Neuronal stem cell (in vitro differentiated cells): ENCODE measurements at regions not wholly inside any gene's neighbourhood (a gene's known extent, or its start where the extent isn't known, plus 50 kb on each side); places are given as distances from the start of the nearest gene placed in this dataset.

Experiments
- DNase-seq: peaks from one replicate; pipeline ENCODE4 v3.0.0-alpha.2; 2013; ENCODE audit warnings: low spot score
- H2AFZ ChIP-seq: one replicate; pipeline ENCODE4 v1.6.1; 2013; ENCODE audit warnings: mild to moderate bottlenecking, low read length, inconsistent platforms
- H2AK5ac ChIP-seq: 2 replicates; pipeline ENCODE4 v1.6.1; 2013; ENCODE audit warnings: low read depth, mild to moderate bottlenecking, inconsistent platforms, low read length, moderate library complexity, mixed read lengths
- H2BK120ac ChIP-seq: 2 replicates; pipeline ENCODE4 v1.6.1; 2013; ENCODE audit warnings: low read depth, mild to moderate bottlenecking, inconsistent platforms, low read length, moderate library complexity, mixed read lengths
- H2BK12ac ChIP-seq: one replicate; pipeline ENCODE4 v1.6.1; 2013; ENCODE audit warnings: low read length, inconsistent platforms
- H2BK15ac ChIP-seq: 2 replicates; pipeline ENCODE4 v1.6.1; 2013; ENCODE audit warnings: mild to moderate bottlenecking, low read length, inconsistent platforms, mixed read lengths
- H2BK5ac ChIP-seq: one replicate; pipeline ENCODE4 v1.6.1; 2013; ENCODE audit warnings: inconsistent platforms, mild to moderate bottlenecking, low read length, moderate library complexity
- H3K14ac ChIP-seq: one replicate; pipeline ENCODE4 v1.6.1; 2013; ENCODE audit warnings: low read length, inconsistent platforms
- H3K18ac ChIP-seq: 2 replicates; pipeline ENCODE4 v1.6.1; 2013; ENCODE audit warnings: low read length, inconsistent platforms
- H3K23ac ChIP-seq: 2 replicates; pipeline ENCODE4 v1.6.1; 2013; ENCODE audit warnings: low read depth, mild to moderate bottlenecking, mixed read lengths, low read length, inconsistent platforms; ENCODE audit not compliant: poor library complexity
- H3K27ac ChIP-seq: replicated peaks from 3 replicates; pipeline ENCODE4 v1.5.1; 2013; ENCODE audit warnings: low read length, inconsistent platforms
- H3K27me3 ChIP-seq, 3 experiments: 2 replicates each; pipeline ENCODE4 v1.6.1; 2013; ENCODE audit warnings: low read length in 3 of 3, mild to moderate bottlenecking in 2 of 3, inconsistent platforms in 1 of 3, low read depth in 1 of 3, mixed read lengths in 1 of 3, moderate library complexity in 1 of 3; ENCODE audit not compliant: control insufficient read depth in 3 of 3, insufficient read depth in 3 of 3
- H3K36me3 ChIP-seq, 2 donors: replicated peaks in 1 of 2; 2 replicates each; pipeline ENCODE4 v1.6.1; 2013; ENCODE audit warnings: low read length in 2 of 2; ENCODE audit not compliant: control insufficient read depth in 2 of 2, insufficient read depth in 2 of 2
- H3K4ac ChIP-seq: 2 replicates; pipeline ENCODE4 v1.6.1; 2013; ENCODE audit warnings: inconsistent platforms, mild to moderate bottlenecking, low read length, moderate library complexity
- H3K4me1 ChIP-seq, 2 donors: 1 replicate in 1 of 2; 2 replicates in 1 of 2; pipeline ENCODE4 v1.6.1; 2013; ENCODE audit warnings: low read length in 2 of 2, low read depth in 1 of 2; ENCODE audit not compliant: control insufficient read depth in 2 of 2, insufficient read depth in 1 of 2
- H3K4me2 ChIP-seq: one replicate; pipeline ENCODE4 v1.6.1; 2013; ENCODE audit warnings: mild to moderate bottlenecking, low read length, inconsistent platforms; ENCODE audit not compliant: insufficient read depth, poor library complexity, severe bottlenecking
- H3K4me3 ChIP-seq, 2 donors: 2 replicates each; pipeline ENCODE4 v1.5.1; 2013; ENCODE audit warnings: low read length in 2 of 2, mild to moderate bottlenecking in 2 of 2, inconsistent platforms in 1 of 2, moderate library complexity in 1 of 2
- H3K79me1 ChIP-seq: one replicate; pipeline ENCODE4 v1.6.1; 2013; ENCODE audit warnings: low read depth, mild to moderate bottlenecking, inconsistent platforms, low read length, moderate library complexity
- H3K9ac ChIP-seq: one replicate; pipeline ENCODE4 v1.6.1; 2013; ENCODE audit warnings: mild to moderate bottlenecking, low read depth, low read length, inconsistent platforms; ENCODE audit not compliant: poor library complexity
- H3K9me3 ChIP-seq, 2 donors: replicated peaks in 1 of 2; 2 replicates each; pipeline versions ENCODE3 to v1.6.1; 2013; ENCODE audit warnings: low read length in 2 of 2, mild to moderate bottlenecking in 2 of 2, inconsistent platforms in 1 of 2, low read depth in 1 of 2, mixed read lengths in 1 of 2, moderate library complexity in 1 of 2; ENCODE audit not compliant: control insufficient read depth in 2 of 2, insufficient read depth in 1 of 2
- H4K8ac ChIP-seq: one replicate; pipeline ENCODE4 v1.6.1; 2013; ENCODE audit warnings: low read depth, mild to moderate bottlenecking, inconsistent platforms, low read length, moderate library complexity
- H4K91ac ChIP-seq: one replicate; pipeline ENCODE4 v1.6.1; 2013; ENCODE audit warnings: low read length, low read depth, mild to moderate bottlenecking, inconsistent platforms; ENCODE audit not compliant: poor library complexity
- WGBS, 2 donors: extraction: QIAGEN DNeasy Blood & Tissue Kit; methylation state at CpG; one replicate each; pipeline ENCODE4 v1.1.7; 2013; ENCODE audit warnings: missing lambda C conversion rate in 2 of 2, mixed read lengths in 1 of 2; ENCODE audit not compliant: insufficient read length in 2 of 2, insufficient replicate concordance in 1 of 2; ENCODE audit errors: extremely low coverage in 2 of 2; 5-methylcytosine and 5-hydroxymethylcytosine counted together

- H4K8ac ChIP-seq, result no peak overlapping the region
- H3K9ac ChIP-seq, result no peak overlapping the region
- H3K4me1 ChIP-seq, result no peaks in the 10 kb centered on the region
- H3K9me3 ChIP-seq, result peaks cover 0 to 2% of the 10 kb centered on the region in 2 donors
- H3K79me1 ChIP-seq, result no peaks in the 10 kb centered on the region
- H3K36me3 ChIP-seq, result no peaks in the 10 kb centered on the region
- H3K4me2 ChIP-seq, result no peak overlapping the region
- H2AK5ac ChIP-seq, result no peak overlapping the region
- no peak overlapping the region for H3K4me3 ChIP-seq
- H2AFZ ChIP-seq, result peak overlapping the region; percentile 14
- H3K14ac ChIP-seq, result no peak overlapping the region
- H2BK12ac ChIP-seq, result no peak overlapping the region
- no peak overlapping the region for H2BK15ac ChIP-seq
- H3K27me3 ChIP-seq, result no peaks in the 10 kb centered on the region
- H2BK5ac ChIP-seq, result no peak overlapping the region
- no peak overlapping the region for H3K4ac ChIP-seq
- no peak overlapping the region for H3K23ac ChIP-seq
- H2BK120ac ChIP-seq, result no peak overlapping the region
- no CpG with 5 or more reads among the region's 3 CpGs for WGBS, 2 donors
- no peak overlapping the region for H3K18ac ChIP-seq
- H3K27ac ChIP-seq, result no peak overlapping the region
- no peak overlapping the region for H4K91ac ChIP-seq
- no peak for DNase-seq
Observed at GRCh38 chr7:41145656-41146055, 557.2 kb downstream of the INHBA start.

DNA sequence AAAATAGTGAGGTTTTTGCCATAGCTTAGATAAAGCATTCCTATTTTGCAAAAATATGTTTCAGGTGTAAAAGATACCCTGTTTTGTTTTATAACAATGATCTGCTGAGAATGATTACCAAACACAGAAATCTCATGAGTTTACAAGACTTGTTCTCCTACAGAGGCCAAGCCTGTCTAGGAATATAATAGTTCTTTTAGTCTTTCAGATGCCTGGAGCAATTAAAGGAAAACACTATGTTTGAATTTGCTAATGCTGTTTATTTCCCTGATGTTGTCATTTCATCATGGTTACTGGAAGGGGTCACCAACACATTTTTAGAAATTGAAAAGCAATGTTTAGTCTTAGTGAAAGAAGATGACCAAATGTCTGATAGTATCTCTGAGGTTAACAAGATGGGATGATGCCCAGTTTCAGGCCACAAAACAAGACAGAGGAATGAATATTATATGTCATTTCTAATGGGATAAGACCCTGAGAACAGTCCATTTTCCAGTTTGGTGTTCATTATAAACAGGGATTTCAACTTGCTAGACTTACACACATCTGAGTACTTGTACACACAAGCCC is 559.9 kb downstream of the INHBA start:
- Histone ChIP-seq H3K4me2 (no peak overlapping the region), H3K9ac (no peak overlapping the region), H2BK120ac (no peak overlapping the region), H3K23ac (no peak overlapping the region), H2BK5ac (no peak overlapping the region), H4K8ac (no peak overlapping the region), H3K27me3 (no peaks in the 10 kb centered on the region), H3K9me3 (no peaks in the 10 kb centered on the region), H3K79me1 (no peaks in the 10 kb centered on the region), H2AK5ac (no peak overlapping the region), H2BK15ac (no peak overlapping the region), H3K4me1 (no peaks in the 10 kb centered on the region), H4K91ac (no peak overlapping the region), H3K14ac (no peak overlapping the region), H3K4ac (no peak overlapping the region), H3K27ac (no peak overlapping the region), H3K4me3 (no peak overlapping the region), H2BK12ac (no peak overlapping the region), H3K18ac (no peak overlapping the region), H3K36me3 (no peaks in the 10 kb centered on the region), H2AFZ (no peak overlapping the region)
- DNase-seq, result no peak

- Histone ChIP-seq H4K91ac (no peak overlapping the region), H3K4me3 (no peak overlapping the region), H4K8ac (no peak overlapping the region), H3K36me3 (no peaks in the 10 kb centered on the region), H2AFZ (no peak overlapping the region), H3K79me1 (no peaks in the 10 kb centered on the region), H3K9ac (no peak overlapping the region), H3K27me3 (no peaks in the 10 kb centered on the region), H2BK5ac (no peak overlapping the region), H3K14ac (no peak overlapping the region), H3K18ac (no peak overlapping the region), H3K4me1 (no peaks in the 10 kb centered on the region), H2AK5ac (no peak overlapping the region), H2BK15ac (no peak overlapping the region), H3K23ac (no peak overlapping the region), H3K4ac (no peak overlapping the region), H2BK120ac (no peak overlapping the region), H3K9me3 (peaks cover 0 to 13% of the 10 kb centered on the region in 2 donors), H3K4me2 (no peak overlapping the region), H2BK12ac (no peak overlapping the region), H3K27ac (no peak overlapping the region)
- WGBS, 2 donors, result no CpG with 5 or more reads among the region's 5 CpGs
- DNase-seq, result no peak
Observed at GRCh38 chr7:41139789-41140188, 563.1 kb downstream of the INHBA start.

DNA sequence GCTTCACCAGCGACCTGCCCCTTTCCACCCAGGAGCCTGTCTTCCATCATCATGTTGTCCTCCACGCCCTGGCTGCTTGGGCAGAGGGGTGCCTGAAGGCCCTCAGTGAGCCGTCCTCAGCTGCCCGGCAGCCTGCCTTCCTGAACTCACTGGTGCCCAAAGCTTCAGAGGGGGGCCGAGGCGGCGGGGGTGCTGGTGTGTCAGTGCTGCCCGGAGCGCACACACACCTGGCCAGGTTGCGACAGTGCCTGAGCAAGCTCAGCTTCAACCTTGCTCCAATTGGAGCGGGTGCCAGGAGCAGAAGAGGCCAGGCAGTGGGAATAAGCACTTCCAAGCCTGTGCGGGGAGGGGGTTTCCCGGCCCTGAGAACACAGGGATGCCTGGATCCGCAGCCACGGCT is 566.3 kb downstream of the INHBA start:
- no peak for DNase-seq
- H3K9me3 ChIP-seq, result peaks cover 0 to 13% of the 10 kb centered on the region in 2 donors
- H3K18ac ChIP-seq, result peak overlapping the region; percentile 80

More for the DNA sequence above, 566.3 kb downstream of the INHBA start:
- no peak overlapping the region for H2AFZ ChIP-seq
- peak overlapping the region; percentile 27 for H3K23ac ChIP-seq
- no peak overlapping the region for H3K4ac ChIP-seq
- H2AK5ac ChIP-seq, result peak overlapping the region; percentile 78
- H3K4me3 ChIP-seq, result no peak overlapping the region
- H3K27me3 ChIP-seq, result no peaks in the 10 kb centered on the region
- no peak overlapping the region for H2BK120ac ChIP-seq
- peak overlapping the region; percentile 30 for H2BK15ac ChIP-seq
- H3K36me3 ChIP-seq, result no peaks in the 10 kb centered on the region
- peaks cover 3 to 25% of the 10 kb centered on the region in 2 donors for H3K4me1 ChIP-seq
- no peak overlapping the region for H2BK12ac ChIP-seq
- peak overlapping the region; percentile 15 for H3K9ac ChIP-seq
- H3K79me1 ChIP-seq, result no peaks in the 10 kb centered on the region
- no peak overlapping the region for H3K4me2 ChIP-seq
- no peak overlapping the region for H2BK5ac ChIP-seq
- peak overlapping the region; percentile 87 for H4K8ac ChIP-seq
- no peak overlapping the region for H4K91ac ChIP-seq
- no peak overlapping the region for H3K27ac ChIP-seq
- H3K14ac ChIP-seq, result no peak overlapping the region
- WGBS, 2 donors, result no CpG with 5 or more reads among the region's 15 CpGs
